ENCODE measurements at regions not wholly inside any gene's neighbourhood (a gene's known extent, or its start where the extent isn't known, plus 50 kb on each side); places are given as distances from the start of the nearest gene placed in this dataset.

- Mint-ChIP-seq H3K4me1 (peaks cover 9% of the 10 kb centered on the region), H3K9me3 (peaks cover 13% of the 10 kb centered on the region), H3K4me3 (no peak overlapping the region), H3K36me3 (ENCODE audit: low read depth) (peaks cover 9% of the 10 kb centered on the region), H3K27me3 (ENCODE audit: insufficient read depth) (no peaks in the 10 kb centered on the region), H3K27ac (no peak overlapping the region)
- Histone ChIP-seq H3K9ac (ENCODE audit: extremely low read depth, low read length, poor library complexity, severe bottlenecking) (no peak overlapping the region), H3K27ac (ENCODE audit: low read depth, low read length) (no peak overlapping the region), H3K4me3 (ENCODE audit: low read length) (no peak overlapping the region), H3K9me3 (ENCODE audit: control insufficient read depth, low read length) (peaks cover 15% of the 10 kb centered on the region), H3K27me3 (ENCODE audit: control insufficient read depth, insufficient read depth, low read length, poor library complexity, severe bottlenecking) (no peaks in the 10 kb centered on the region), H3K36me3 (ENCODE audit: control insufficient read depth, insufficient read depth, low read length) (no peaks in the 10 kb centered on the region), H3K4me1 (ENCODE audit: control insufficient read depth, insufficient read depth, low read length) (no peaks in the 10 kb centered on the region)
- WGBS, 2 experiments (ENCODE audit: insufficient coverage in 1 of 2, insufficient read length in 1 of 2), result 35% methylated on average over 1 of the region's 1 CpG; no CpG with 5 or more reads in 1 of the 2 experiments
- DNase-seq, result no peak
- TF ChIP-seq CTCF (conservative IDR thresholded peaks at IDR 0.05), result no peak
Observed at GRCh38 chr3:21256932-21257331, 494.1 kb downstream of the ZNF385D start.

- Mint-ChIP-seq H3K9me3 (peaks cover 2% of the 10 kb centered on the region), H3K27ac (no peak overlapping the region), H3K36me3 (ENCODE audit: low read depth) (peaks cover 6% of the 10 kb centered on the region), H3K4me1 (peaks cover 2% of the 10 kb centered on the region), H3K27me3 (ENCODE audit: insufficient read depth) (no peaks in the 10 kb centered on the region), H3K4me3 (no peak overlapping the region)
- H3K9ac ChIP-seq (ENCODE audit: extremely low read depth, low read length, poor library complexity, severe bottlenecking), result no peak overlapping the region
- H3K27me3 ChIP-seq (ENCODE audit: control insufficient read depth, insufficient read depth, low read length, poor library complexity, severe bottlenecking), result no peaks in the 10 kb centered on the region
- 90 to 91% methylated on average over 2 of the region's 2 CpGs for WGBS, 2 experiments (ENCODE audit: insufficient coverage in 1 of 2, insufficient read length in 1 of 2)
- no peak for DNase-seq
- TF ChIP-seq CTCF (conservative IDR thresholded peaks at IDR 0.05), result no peak
- H3K4me1 ChIP-seq (ENCODE audit: control insufficient read depth, insufficient read depth, low read length), result no peaks in the 10 kb centered on the region
- H3K36me3 ChIP-seq (ENCODE audit: control insufficient read depth, insufficient read depth, low read length), result no peaks in the 10 kb centered on the region
- H3K9me3 ChIP-seq (ENCODE audit: control insufficient read depth, low read length), result no peaks in the 10 kb centered on the region
- H3K4me3 ChIP-seq (ENCODE audit: low read length), result no peak overlapping the region
- no peak overlapping the region for H3K27ac ChIP-seq (ENCODE audit: low read depth, low read length)
Observed at GRCh38 chr3:21238661-21239060, 512.3 kb downstream of the ZNF385D start.

- no peak for TF ChIP-seq CTCF (conservative IDR thresholded peaks at IDR 0.05)
- Mint-ChIP-seq H3K27me3 (ENCODE audit: insufficient read depth) (no peaks in the 10 kb centered on the region), H3K9me3 (no peaks in the 10 kb centered on the region), H3K27ac (no peak overlapping the region), H3K4me3 (no peak overlapping the region), H3K36me3 (ENCODE audit: low read depth) (peaks cover 4% of the 10 kb centered on the region), H3K4me1 (peaks cover 2% of the 10 kb centered on the region)
- Histone ChIP-seq H3K27ac (ENCODE audit: low read depth, low read length) (no peak overlapping the region), H3K27me3 (ENCODE audit: control insufficient read depth, insufficient read depth, low read length, poor library complexity, severe bottlenecking) (no peaks in the 10 kb centered on the region), H3K4me1 (ENCODE audit: control insufficient read depth, insufficient read depth, low read length) (no peaks in the 10 kb centered on the region), H3K36me3 (ENCODE audit: control insufficient read depth, insufficient read depth, low read length) (no peaks in the 10 kb centered on the region), H3K4me3 (ENCODE audit: low read length) (no peak overlapping the region), H3K9me3 (ENCODE audit: control insufficient read depth, low read length) (no peaks in the 10 kb centered on the region), H3K9ac (ENCODE audit: extremely low read depth, low read length, poor library complexity, severe bottlenecking) (no peak overlapping the region)
- WGBS, 2 experiments (ENCODE audit: insufficient coverage in 1 of 2, insufficient read length in 1 of 2), result 100% methylated on average over 1 of the region's 1 CpG; no CpG with 5 or more reads in 1 of the 2 experiments
- no peak for DNase-seq
Observed at GRCh38 chr3:21237638-21238037, 513.4 kb downstream of the ZNF385D start.

All from endodermal cell (in vitro differentiated cells).